Left forelimb (tissue), 1 donor: ENCODE measurements at regions not wholly inside any gene's neighbourhood (a gene's known extent, or its start where the extent isn't known, plus 50 kb on each side); places are given as distances from the start of the nearest gene placed in this dataset.

Experiments
- DNase-seq: peaks from one replicate; pipeline ENCODE4 v3.0.0-alpha.2; 2018; ENCODE audit warnings: low spot score

GRCh38 chr12:115758877-115759620 lies 518.4 kb downstream of the MED13L start:
- DNase-seq, result no peak

DNA sequence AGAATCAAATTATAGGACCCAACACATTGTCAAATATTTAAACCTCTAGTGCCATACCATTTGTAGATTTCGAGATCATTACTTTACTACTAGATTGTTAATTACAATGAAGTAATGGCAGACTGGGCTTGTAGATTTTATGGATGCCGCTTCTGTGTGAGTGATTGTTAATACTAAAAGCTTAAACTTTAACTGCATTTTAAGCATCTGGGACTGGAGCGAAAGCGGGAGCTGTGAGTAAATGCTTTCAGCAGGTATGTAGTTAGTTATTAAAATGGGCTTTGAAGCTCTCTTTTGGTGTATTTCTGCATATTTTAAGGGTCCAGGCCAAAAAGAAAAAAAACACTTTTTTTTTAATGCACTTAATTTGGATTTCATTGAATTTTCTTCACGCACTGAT lies 519.3 kb downstream of the MED13L start:
- DNase-seq, result no peak

- no peak for DNase-seq
These were observed 520.7 kb downstream of the MED13L start for GRCh38 chr12:115756804-115757203.

DNA sequence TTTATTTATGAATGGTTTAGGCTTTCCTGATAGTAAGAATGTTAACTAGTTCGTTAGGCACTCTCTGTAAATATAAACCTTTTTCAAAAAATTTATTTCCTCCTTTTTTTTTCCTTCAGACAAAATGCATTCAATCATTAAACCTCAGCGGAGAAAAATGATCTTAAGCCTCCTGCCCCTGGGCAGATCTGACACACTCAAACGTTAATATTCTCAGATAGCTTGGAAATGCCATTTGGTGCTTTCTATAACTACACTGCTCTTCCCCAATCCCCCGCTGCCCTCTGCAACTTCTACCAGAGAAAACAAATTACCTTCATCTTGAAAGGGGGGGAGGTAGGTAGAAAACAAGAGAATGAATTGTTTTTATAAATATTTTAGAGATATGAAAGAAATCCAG lies 521.2 kb downstream of the MED13L start:
- DNase-seq, result no peak

GRCh38 chr12:115755725-115756085 lies 521.8 kb downstream of the MED13L start:
- DNase-seq, result no peak

DNA sequence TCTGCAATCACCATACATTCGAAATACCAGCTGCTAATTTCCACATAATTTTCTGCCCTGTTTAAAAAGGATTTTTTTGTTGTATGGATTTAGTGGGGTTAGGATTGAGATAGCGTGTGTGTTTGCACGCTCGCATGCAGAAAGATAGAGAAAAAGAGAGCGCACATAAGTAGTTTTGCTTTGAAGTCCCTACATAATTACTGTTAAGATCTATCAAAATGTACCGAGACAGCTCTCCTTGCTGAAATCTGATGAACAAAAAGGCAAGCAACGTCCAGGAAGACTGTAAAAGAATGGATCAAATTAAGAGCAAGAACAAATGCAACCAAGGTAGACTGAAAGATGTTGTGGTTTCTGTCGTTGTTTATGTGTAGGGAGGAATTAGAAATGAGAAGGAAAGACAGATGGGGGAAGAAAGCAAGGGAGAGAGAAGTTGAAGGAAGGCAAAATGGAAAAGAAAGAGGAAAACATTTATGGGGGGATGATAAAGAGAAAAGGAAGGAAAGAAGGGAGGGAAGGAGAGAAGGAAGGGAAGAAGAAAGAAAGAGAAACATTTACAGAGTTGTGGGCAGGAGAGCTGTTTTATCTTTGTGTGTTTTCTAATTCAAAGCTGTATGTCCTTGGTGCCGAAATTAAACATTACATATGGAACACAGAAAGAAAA lies 522.3 kb downstream of the MED13L start:
- DNase-seq, result no peak

DNA sequence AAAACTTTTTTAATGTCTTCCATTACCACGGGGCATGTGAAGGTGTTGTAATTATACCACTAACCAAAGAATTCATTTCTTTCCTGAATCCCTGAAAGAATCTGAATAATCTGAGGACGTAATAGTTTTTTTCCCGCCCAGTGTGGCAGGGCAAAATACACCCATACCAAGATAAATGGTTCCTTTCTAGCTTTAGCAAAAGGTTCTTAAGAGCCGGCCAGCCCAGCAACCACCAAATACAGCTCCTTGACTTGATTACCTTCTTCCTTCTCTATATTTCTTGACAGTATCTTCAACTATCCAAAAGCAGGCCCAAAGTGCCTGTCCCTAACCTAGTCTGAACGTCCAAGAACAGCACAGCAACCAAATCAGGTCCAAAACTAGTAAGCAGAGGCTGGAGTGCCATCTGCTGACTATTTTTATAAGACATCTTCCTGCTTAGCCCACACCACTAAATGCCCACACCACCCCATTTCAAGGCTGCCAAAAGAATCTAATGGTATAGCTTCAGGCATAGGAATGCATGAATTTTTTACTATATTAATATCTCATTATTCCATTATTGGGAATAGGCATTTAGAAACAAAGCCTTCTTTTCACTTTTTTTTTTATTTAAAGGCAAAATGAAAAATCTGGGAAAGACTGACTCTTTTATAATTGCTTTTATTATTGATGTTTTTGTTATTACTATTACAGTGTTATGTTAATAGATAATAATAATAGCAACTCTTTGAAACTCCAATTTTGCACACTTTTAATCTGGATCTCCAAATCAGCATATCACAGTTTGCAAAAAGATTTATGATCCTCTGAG lies 524.4 kb downstream of the MED13L start:
- no peak for DNase-seq

GRCh38 chr12:115752156-115752555 lies 525.3 kb downstream of the MED13L start:
- no peak for DNase-seq

GRCh38 chr12:115750340-115750739 lies 527.2 kb downstream of the MED13L start:
- no peak for DNase-seq

GRCh38 chr12:115749071-115749841 lies 528.2 kb downstream of the MED13L start:
- DNase-seq, result no peak

GRCh38 chr12:115740586-115741155 lies 536.8 kb downstream of the MED13L start:
- DNase-seq, result no peak

GRCh38 chr12:115737895-115738294 lies 539.6 kb downstream of the MED13L start:
- DNase-seq, result no peak

GRCh38 chr12:115736360-115736759 lies 541.1 kb downstream of the MED13L start:
- DNase-seq, result no peak

DNA sequence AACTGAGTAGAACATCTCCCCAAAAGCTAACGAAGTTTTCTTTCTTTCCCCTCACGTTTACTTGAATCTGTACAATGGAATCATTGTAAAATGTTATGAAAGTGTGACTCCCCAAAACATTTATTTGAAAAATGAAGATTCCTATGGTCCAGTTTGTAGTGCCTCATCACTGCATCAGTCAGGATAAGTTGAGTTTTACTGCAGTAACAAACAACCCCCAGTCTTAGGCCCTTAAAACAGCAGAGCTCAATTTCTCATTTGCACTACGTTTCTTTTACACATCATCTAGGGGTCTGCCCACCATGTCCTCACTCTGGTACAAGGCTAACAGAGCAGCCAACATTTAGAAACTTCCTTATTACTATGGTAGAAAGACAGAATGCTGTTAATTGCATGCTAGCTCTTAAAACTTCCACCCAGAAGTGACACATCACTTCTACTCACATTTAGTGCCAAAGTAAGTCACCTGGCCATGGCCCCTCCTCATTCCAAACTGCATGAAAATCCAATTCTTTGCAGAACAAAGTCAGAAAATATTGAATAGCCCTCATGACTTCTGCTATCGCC lies 546.4 kb downstream of the MED13L start:
- DNase-seq, result no peak

DNA sequence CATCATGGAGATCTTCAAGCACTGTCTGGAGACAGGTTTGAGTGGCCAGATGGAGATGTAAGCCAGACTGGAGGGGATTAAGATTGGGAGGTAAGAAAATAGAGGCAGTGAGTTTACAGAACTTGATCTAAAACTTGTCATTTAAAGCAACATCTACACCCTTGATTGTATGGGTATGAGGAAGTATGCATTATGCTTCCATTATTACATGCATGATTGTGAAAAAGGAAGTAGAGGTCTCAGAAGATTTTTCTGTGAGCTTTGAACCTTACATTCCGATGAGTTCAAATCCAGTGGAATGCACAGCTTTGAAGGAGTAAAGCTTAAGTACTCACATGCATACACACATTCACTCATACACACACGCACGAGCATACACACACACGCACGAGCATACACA lies 550.8 kb downstream of the MED13L start:
- DNase-seq, result no peak

DNA sequence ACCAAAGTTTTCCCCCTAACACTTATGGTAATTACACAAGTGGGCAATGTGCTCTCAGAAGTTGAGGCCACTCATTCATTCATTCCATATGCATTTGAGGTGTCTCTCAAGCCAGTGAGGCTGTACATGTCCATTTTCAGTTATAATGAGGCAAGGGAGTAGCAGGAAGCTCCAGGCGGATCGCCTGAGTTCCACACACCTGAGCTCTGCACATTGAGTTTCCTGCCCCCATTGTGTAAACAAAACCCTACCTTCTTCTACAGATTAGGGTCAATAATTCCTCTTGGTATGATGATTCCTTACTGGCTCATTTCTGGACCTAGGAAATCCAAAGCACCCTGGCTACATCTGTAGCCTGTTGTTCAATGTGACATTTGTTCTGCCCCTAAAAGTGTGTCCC lies 555.3 kb downstream of the MED13L start:
- DNase-seq, result no peak

- DNase-seq, result no peak
These were observed 560.9 kb downstream of the MED13L start for GRCh38 chr12:115716551-115716950.

- no peak for DNase-seq
These were observed 564.8 kb downstream of the MED13L start for GRCh38 chr12:115712676-115713075.

DNA sequence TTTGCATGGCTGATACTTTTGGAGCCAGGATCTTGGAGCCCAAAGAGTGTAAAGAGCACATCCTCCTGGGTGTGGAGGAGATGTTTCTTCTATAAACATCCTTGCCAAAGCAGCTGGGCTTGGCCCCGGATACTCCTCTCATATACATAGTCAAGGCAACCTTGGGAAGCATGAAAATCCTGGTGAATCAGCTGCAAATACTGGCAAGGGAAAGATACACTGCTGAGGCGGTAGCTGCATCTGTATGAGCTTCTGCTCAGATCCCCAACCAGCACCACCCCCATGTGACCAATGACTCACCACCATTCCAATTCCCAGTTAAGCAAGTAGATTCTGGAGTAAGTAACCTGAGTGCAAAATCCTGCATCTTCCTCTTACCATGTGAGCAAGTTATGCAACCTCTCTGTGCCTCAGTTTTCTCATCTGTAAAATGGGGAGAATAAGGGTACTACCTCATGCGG lies 567.4 kb downstream of the MED13L start:
- DNase-seq, result peak; percentile 72

GRCh38 chr12:115709540-115710011 lies 567.9 kb downstream of the MED13L start:
- DNase-seq, result peak; percentile 79

- no peak for DNase-seq
These were observed 568.7 kb downstream of the MED13L start for GRCh38 chr12:115708801-115709200.
